ENCODE measurements at regions not wholly inside any gene's neighbourhood (a gene's known extent, or its start where the extent isn't known, plus 50 kb on each side); places are given as distances from the start of the nearest gene placed in this dataset.

DNA sequence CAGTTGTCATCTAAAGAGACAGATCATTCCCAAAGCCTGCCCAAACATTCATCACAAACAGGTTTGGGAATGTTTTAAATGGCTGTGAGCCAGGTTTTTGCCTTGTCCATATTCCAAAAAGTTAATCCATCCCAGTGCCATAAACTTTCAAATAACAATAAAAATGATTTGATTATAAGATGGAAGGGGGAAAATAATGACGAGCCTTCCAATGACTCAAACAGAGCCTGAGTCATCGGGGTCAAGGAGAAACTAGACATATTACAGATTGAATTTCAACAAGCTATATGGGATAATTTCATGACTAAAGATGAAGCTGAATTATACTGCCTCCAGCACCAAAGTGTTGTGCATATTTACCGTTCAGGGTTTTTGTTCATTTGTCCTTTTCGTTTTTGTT, 195.8 kb upstream of the PKN2 start:
- TF ChIP-seq, protein P1, sequence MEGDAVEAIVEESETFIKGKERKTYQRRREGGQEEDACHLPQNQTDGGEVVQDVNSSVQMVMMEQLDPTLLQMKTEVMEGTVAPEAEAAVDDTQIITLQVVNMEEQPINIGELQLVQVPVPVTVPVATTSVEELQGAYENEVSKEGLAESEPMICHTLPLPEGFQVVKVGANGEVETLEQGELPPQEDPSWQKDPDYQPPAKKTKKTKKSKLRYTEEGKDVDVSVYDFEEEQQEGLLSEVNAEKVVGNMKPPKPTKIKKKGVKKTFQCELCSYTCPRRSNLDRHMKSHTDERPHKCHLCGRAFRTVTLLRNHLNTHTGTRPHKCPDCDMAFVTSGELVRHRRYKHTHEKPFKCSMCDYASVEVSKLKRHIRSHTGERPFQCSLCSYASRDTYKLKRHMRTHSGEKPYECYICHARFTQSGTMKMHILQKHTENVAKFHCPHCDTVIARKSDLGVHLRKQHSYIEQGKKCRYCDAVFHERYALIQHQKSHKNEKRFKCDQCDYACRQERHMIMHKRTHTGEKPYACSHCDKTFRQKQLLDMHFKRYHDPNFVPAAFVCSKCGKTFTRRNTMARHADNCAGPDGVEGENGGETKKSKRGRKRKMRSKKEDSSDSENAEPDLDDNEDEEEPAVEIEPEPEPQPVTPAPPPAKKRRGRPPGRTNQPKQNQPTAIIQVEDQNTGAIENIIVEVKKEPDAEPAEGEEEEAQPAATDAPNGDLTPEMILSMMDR (IDR thresholded peaks at IDR 0.05; ENCODE audit: low read depth, low read length, missing input control) = no peak
- no peak for TF ChIP-seq TAF1 (conservative IDR thresholded peaks at IDR 0.05)
- TF ChIP-seq, protein P2, sequence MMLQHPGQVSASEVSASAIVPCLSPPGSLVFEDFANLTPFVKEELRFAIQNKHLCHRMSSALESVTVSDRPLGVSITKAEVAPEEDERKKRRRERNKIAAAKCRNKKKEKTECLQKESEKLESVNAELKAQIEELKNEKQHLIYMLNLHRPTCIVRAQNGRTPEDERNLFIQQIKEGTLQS (IDR thresholded peaks at IDR 0.05) = no peak
- TF ChIP-seq, protein P3, sequence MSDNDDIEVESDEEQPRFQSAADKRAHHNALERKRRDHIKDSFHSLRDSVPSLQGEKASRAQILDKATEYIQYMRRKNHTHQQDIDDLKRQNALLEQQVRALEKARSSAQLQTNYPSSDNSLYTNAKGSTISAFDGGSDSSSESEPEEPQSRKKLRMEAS (IDR thresholded peaks at IDR 0.05) = no peak
- no peak for TF ChIP-seq JUND (IDR thresholded peaks at IDR 0.05)
- no peak for TF ChIP-seq FOXA1 (IDR thresholded peaks at IDR 0.05)
- TF ChIP-seq REST (IDR thresholded peaks at IDR 0.05) = no peak
- no peak for TF ChIP-seq NR2F2 (IDR thresholded peaks at IDR 0.05)
- no peak for TF ChIP-seq GABPA (IDR thresholded peaks at IDR 0.05 in 1 of 2, conservative IDR thresholded peaks at IDR 0.05 in 1 of 2)
- TF ChIP-seq YY1 (IDR thresholded peaks at IDR 0.05) = no peak
- no peak for TF ChIP-seq RAD21 (IDR thresholded peaks at IDR 0.05)
- TF ChIP-seq RXRA (IDR thresholded peaks at IDR 0.05) = no peak
- no peak for TF ChIP-seq HNF4G (IDR thresholded peaks at IDR 0.05)
